GM18499 (cell line): ENCODE measurements at regions not wholly inside any gene's neighbourhood (a gene's known extent, or its start where the extent isn't known, plus 50 kb on each side); places are given as distances from the start of the nearest gene placed in this dataset.

Source experiments
- ATAC-seq: cut with Tn5 transposase; IDR thresholded peaks from one replicate; pipeline ENCODE4 v1.9.1; 2021; ENCODE audit warnings: moderate number of reproducible peaks; ENCODE audit not compliant: insufficient read depth, unreplicated experiment

- no peak for ATAC-seq
Measured at GRCh38 chr13:106433066-106433465, 102.4 kb downstream of the EFNB2 start.

DNA sequence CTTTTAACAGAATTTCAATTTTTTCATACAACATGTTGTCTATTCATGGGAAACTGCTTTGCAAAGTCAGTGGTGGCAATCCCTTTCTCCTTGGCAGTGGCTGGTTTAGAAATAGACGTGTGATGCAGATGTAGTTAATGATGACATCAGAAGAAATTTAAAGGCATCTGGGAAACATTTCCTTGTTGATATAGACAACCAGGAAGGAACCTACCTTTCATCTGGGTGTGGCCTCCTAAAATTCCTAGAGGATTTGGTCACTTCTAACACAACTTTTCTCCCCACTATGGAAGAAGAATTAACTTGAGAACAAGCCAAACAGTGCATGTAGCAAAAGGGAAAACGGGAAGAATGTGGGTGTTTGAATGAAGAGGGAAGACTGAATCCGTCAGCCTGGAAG lies 102.8 kb downstream of the EFNB2 start:
- ATAC-seq, result no peak

- no peak for ATAC-seq
Measured at GRCh38 chr13:106426909-106427308, 108.6 kb downstream of the EFNB2 start.

- ATAC-seq, result no peak
Measured at GRCh38 chr13:106425661-106426060, 109.8 kb downstream of the EFNB2 start.

- no peak for ATAC-seq
Measured at GRCh38 chr13:106424805-106425204, 110.7 kb downstream of the EFNB2 start.

GRCh38 chr13:106423530-106423929 lies 111.9 kb downstream of the EFNB2 start:
- no peak for ATAC-seq

DNA sequence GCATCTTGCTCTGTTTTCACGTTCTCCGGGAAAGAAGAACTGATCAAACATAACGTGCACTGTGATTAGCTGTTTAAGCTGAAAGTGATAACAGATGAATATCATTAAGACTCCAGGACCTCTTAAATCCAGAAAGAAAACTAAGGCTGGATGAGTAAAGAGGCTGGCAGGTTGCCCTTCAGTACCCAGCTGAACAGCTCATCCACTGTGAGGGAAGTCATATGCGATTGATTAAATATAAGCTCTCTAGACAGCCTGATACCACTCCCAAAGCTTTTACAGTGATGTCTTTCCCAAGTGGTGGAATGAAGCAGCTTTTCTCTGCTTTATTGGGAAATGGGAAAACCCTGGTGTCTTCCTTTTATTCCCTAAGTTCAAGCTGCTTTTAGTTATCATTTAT lies 116.9 kb downstream of the EFNB2 start:
- no peak for ATAC-seq

GRCh38 chr13:106417467-106418110 lies 117.9 kb downstream of the EFNB2 start:
- ATAC-seq, result no peak

DNA sequence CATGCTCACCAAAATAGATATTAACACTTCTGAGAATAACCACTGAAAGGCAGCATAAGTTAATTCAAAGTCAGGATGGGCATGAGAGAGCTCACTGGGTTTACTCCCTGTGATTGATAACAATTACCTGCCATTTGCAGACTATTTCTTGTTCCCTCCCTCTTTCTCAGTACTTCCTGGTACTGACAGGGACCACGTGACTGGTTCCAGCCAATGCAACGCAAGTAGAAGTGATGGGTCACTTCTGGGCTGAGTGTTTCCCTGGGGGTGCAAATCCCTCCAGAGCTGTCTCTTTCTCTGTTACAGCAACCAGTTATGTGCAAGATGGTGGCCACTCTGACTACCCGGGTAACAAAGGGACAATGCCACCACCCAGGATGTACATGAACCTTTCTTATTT lies 118.8 kb downstream of the EFNB2 start:
- no peak for ATAC-seq

GRCh38 chr13:106415971-106416370 lies 119.5 kb downstream of the EFNB2 start:
- ATAC-seq, result no peak

DNA sequence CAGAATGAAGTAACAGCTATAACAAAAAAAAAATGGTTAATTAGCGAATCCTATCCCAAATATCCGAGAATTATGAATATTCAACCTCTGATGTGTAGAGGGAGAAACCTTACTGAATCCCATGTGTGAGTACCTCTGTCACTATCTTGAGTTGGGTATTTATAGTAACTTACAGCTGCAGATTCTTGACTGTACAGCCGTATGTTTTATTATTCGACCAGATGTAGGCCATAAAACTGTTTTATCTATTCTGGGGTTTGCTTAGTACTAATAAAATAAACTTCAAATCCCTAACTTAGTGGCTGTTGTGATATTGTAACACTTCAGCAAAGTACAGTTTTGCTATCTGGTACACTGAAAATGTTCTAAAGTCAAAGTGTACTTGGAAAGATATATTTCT lies 120.0 kb downstream of the EFNB2 start:
- ATAC-seq, result no peak

DNA sequence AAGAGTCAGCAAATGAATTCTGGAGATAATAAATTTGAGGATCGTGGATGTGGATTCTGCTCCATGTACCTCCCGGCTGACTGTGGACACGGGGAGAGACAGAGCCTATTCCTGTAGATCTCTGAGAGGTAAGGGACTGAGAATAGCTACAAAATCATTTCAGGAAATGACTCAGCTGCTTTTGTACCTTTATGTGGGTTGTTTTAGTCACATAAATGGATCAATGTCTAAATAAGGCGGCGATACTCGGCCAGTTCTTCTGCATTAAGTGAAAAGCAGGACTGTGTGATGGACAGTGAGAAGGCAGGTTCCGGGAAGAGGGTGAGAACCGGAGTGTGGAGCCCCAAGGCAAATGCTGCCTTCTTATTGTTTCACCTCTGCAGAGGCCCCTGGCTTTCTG lies 128.1 kb downstream of the EFNB2 start:
- ATAC-seq, result peak; percentile 79

DNA sequence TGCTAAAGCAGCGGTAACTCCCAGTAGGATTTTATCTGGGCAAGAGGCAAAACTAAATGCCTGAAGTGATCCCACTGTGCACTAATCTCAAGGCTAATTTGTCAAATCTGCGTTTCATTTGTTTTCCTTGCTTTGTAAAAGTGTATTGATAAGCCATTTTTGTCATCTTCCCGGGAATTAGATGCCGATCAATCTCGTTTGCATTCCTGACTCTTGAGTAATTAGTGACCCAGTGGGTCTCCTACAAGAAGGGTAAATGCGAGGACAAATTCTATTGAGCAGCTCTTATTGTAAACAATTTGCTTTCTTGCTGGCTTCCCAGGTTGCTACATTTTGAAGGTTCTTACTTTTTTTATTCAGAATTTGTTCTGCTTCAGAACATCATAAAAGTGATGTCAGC lies 129.7 kb downstream of the EFNB2 start:
- ATAC-seq, result no peak

DNA sequence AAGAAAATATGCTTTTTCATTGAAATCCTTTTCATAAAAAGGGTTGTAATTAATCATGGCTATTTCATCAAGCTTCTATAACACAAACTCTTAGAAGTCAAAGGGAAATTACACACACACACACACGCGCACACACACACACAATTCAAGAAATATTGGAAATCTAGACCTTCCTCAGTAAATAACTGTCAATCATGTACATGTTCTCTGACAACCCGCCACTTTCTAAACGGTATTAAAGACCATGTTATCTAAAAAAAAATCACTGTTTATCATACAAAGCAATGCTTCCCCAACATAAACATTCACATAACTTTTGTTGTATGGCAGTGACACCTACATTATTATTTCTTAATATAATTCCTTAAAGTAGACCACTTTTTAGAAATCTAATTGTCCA lies 132.2 kb downstream of the EFNB2 start:
- ATAC-seq, result no peak

- ATAC-seq, result no peak
Measured at GRCh38 chr13:106402866-106403265, 132.6 kb downstream of the EFNB2 start.

GRCh38 chr13:106401081-106401480 lies 134.4 kb downstream of the EFNB2 start:
- no peak for ATAC-seq

- ATAC-seq, result no peak
Measured at GRCh38 chr13:106400289-106400688, 135.2 kb downstream of the EFNB2 start.

DNA sequence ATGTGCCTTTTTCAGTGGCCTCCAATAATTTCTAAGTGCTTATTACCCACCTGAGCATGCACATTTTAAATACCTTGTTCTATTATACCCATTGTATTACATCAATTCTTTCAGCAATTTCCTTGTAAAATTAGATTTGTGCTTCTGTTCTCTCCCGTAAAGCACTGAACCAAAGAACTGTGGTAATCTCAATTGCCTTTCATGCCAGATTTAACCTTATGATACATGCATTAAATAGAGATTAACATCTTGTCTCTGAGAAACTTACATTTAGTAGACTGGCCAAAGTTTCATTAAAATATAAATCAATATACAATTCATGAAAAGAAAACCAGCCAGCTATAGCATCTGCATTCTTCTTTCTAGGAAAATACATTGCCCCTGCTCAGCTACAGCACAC lies 137.2 kb downstream of the EFNB2 start:
- ATAC-seq, result no peak

- ATAC-seq, result no peak
Measured at GRCh38 chr13:106393776-106394175, 141.7 kb downstream of the EFNB2 start.

GRCh38 chr13:106391681-106392080 lies 143.8 kb downstream of the EFNB2 start:
- ATAC-seq, result no peak

DNA sequence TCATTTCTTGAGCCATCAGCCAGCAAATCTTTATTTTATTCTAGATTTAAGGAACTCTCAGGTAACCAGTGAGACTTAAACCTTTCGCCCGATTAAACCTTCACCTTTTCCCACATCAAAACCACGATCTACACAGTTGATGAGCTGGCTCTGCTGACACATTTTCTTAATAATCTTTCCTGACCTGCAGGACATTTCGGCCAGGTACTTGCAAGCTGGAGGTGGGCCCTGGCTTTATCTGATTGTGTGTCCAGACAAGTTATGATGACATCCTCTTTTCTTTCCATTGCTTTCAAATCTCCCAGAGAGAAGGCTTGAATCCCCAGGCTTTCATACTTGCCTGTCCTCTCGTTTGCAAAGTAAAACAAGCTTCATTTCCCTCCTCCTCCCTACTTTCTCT lies 144.2 kb downstream of the EFNB2 start:
- ATAC-seq, result no peak

DNA sequence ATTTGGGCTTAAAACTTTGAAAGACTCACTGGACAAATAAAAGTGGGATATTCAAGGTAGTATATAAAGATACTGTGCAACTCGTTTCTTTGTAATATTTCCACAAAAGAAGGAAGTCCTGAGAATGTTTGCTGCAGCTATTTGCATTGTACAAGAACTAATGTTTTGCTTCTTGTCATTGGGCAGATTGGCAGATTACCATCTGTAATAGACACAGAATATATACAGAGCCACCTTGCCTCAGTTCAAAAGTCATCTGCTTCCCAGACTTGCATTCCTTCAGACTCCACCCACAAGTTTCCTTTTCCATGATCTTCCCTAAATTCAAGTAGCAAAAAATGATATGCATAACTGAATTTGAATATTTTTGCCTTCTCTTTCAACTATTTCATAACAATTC lies 145.1 kb downstream of the EFNB2 start:
- ATAC-seq, result no peak

- no peak for ATAC-seq
Measured at GRCh38 chr13:106385654-106386053, 149.8 kb downstream of the EFNB2 start.
